OCI-LY7 (cell line): ENCODE measurements at regions not wholly inside any gene's neighbourhood (a gene's known extent, or its start where the extent isn't known, plus 50 kb on each side); places are given as distances from the start of the nearest gene placed in this dataset.

Experiments
- BruUV-seq: library from RNA; stranded (reverse); fragments of 400-500 nt; replicated peaks from 2 replicates; lab custom pipeline; 2021; lab: Mats Ljungman, UMichigan
- CTCF ChIA-PET: fragments of 300-600 bp; sonication (Branson Sonifier 250); formaldehyde crosslinking; loops from one replicate; lab custom pipeline; 2022; ENCODE audit warnings: antibody characterized with exemption; ENCODE audit not compliant: unreplicated experiment; lab: Charles Lee
- POLR2A ChIA-PET: fragments of 300-600 bp; sonication (Branson Sonifier 250); formaldehyde crosslinking; loops from one replicate; lab custom pipeline; 2022; ENCODE audit warnings: antibody characterized with exemption; lab: Charles Lee
- DNase-seq: peaks from one replicate; pipeline ENCODE4 v3.0.0-alpha.2; 2015; ENCODE audit warnings: low spot score
- H2AFZ ChIP-seq: fragments of 200-600 bp; sonication (generic), shearing (Covaris generic); 2 replicates; pipeline ENCODE4 v1.6.1; 2014; ENCODE audit warnings: mild to moderate bottlenecking, antibody characterized with exemption, low read length, moderate library complexity
- H3K27ac ChIP-seq: fragments of 200-600 bp; sonication (generic); 2 replicates; pipeline ENCODE4 v1.5.1; 2014; ENCODE audit warnings: mixed run types, low read depth, mild to moderate bottlenecking, moderate library complexity, low read length, inconsistent platforms; ENCODE audit not compliant: poor library complexity, severe bottlenecking
- H3K36me3 ChIP-seq: fragments of 200-600 bp; sonication (generic); 2 replicates; pipeline ENCODE4 v1.6.1; 2014; ENCODE audit warnings: mild to moderate bottlenecking, antibody characterized with exemption, low read length, moderate library complexity, mixed read lengths; ENCODE audit not compliant: insufficient read depth
- H3K4me1 ChIP-seq: fragments of 200-600 bp; sonication (generic); 2 replicates; pipeline ENCODE4 v1.5.1; 2014; ENCODE audit warnings: mild to moderate bottlenecking, low read length; ENCODE audit not compliant: insufficient read depth, poor library complexity, severe bottlenecking
- H3K4me2 ChIP-seq: fragments of 200-600 bp; sonication (generic); 2 replicates; pipeline ENCODE4 v1.6.1; 2014; ENCODE audit warnings: mild to moderate bottlenecking, low read length
- H3K4me3 ChIP-seq: fragments of 200-600 bp; sonication (generic); 2 replicates; pipeline ENCODE4 v1.5.1; 2014; ENCODE audit warnings: mild to moderate bottlenecking, low read depth, low read length; ENCODE audit not compliant: poor library complexity, severe bottlenecking
- H3K79me2 ChIP-seq: fragments of 200-600 bp; sonication (generic); 2 replicates; pipeline ENCODE4 v1.6.1; 2016; ENCODE audit warnings: low read depth, mild to moderate bottlenecking, low read length, moderate library complexity, mixed read lengths; ENCODE audit not compliant: insufficient read depth
- H3K9me2 ChIP-seq: fragments of 200-600 bp; sonication (generic); 2 replicates; pipeline ENCODE4 v1.6.1; 2016; ENCODE audit warnings: mild to moderate bottlenecking, low read length, mixed read lengths; ENCODE audit not compliant: insufficient read depth
- H3K9me3 ChIP-seq: fragments of 200-600 bp; sonication (generic); 2 replicates; pipeline ENCODE4 v1.6.1; 2014; ENCODE audit warnings: mild to moderate bottlenecking, mixed run types, low read length, mixed read lengths
- H4K20me1 ChIP-seq: fragments of 200-600 bp; sonication (generic); 2 replicates; pipeline ENCODE4 v1.6.1; 2014; ENCODE audit warnings: mild to moderate bottlenecking, antibody characterized with exemption, low read length, moderate library complexity, mixed read lengths; ENCODE audit not compliant: insufficient read depth
- CTCF ChIP-seq: fragments of 200-600 bp; sonication (generic); conservative IDR thresholded peaks from 2 replicates; pipeline ENCODE4 v1.5.1; 2014; ENCODE audit warnings: mild to moderate bottlenecking, antibody characterized with exemption, low read length, moderate library complexity, mixed read lengths
- EZH2phosphoT487 ChIP-seq: fragments of 200-600 bp; sonication (generic); IDR thresholded peaks from 2 replicates; pipeline ENCODE4 v1.6.1; 2018; ENCODE audit warnings: low read depth, borderline replicate concordance, mild to moderate bottlenecking, mixed run types, antibody characterized with exemption, low read length, moderate library complexity, mixed read lengths
- intact Hi-C: fragments of 100-400 bp; cut with micrococcal nuclease; formaldehyde crosslinking; loops from one replicate; pipeline ENCODE4 v1.10.0; 2022; ENCODE audit not compliant: unreplicated experiment

- no peaks in the 10 kb centered on the region for H3K9me2 ChIP-seq
- ChIA-PET POLR2A (no interaction called here), CTCF (no interaction called here)
- H4K20me1 ChIP-seq = no peaks in the 10 kb centered on the region
- DNase-seq = no peak
- no peak overlapping the region for H3K4me3 ChIP-seq
- no peak overlapping the region for H3K27ac ChIP-seq
- no peaks in the 10 kb centered on the region for H3K4me1 ChIP-seq
- no peak overlapping the region for H2AFZ ChIP-seq
- no peaks in the 10 kb centered on the region for H3K79me2 ChIP-seq
- H3K4me2 ChIP-seq = no peak overlapping the region
- intact Hi-C loops = no loop called here
- TF ChIP-seq EZH2phosphoT487 (no peak), CTCF (no peak)
- no peaks in the 10 kb centered on the region for H3K9me3 ChIP-seq
- no peaks in the 10 kb centered on the region for H3K36me3 ChIP-seq
- BruUV-seq = no TSS peak
Observed at GRCh38 chr1:69436151-69436550, 131.6 kb upstream of the LRRC7 start.

- H3K27ac ChIP-seq = no peak overlapping the region
- H3K4me2 ChIP-seq = no peak overlapping the region
- no peaks in the 10 kb centered on the region for H3K9me2 ChIP-seq
- H4K20me1 ChIP-seq = no peaks in the 10 kb centered on the region
- H3K9me3 ChIP-seq = no peaks in the 10 kb centered on the region
- BruUV-seq = no TSS peak
- ChIA-PET CTCF (no interaction called here), POLR2A (interaction anchor here (0.5 kb wide), 1 partner anchor 68 kb away, joined by 5 read pairs; no protein-coding TSS in a partner anchor)
- no peak overlapping the region for H3K4me3 ChIP-seq
- H3K79me2 ChIP-seq = no peaks in the 10 kb centered on the region
- no peak for TF ChIP-seq CTCF
- no peak for TF ChIP-seq EZH2phosphoT487
- no peaks in the 10 kb centered on the region for H3K36me3 ChIP-seq
- H2AFZ ChIP-seq = no peak overlapping the region
- no peaks in the 10 kb centered on the region for H3K4me1 ChIP-seq
- intact Hi-C loops = no loop called here
- no peak for DNase-seq
Observed at GRCh38 chr1:69438056-69438795, 129.5 kb upstream of the LRRC7 start.

GRCh38 chr1:69441496-69441895 lies 126.2 kb upstream of the LRRC7 start:
- H3K4me2 ChIP-seq = no peak overlapping the region
- BruUV-seq = no TSS peak
- CTCF ChIA-PET = no interaction called here

More at GRCh38 chr1:69441496-69441895, 126.2 kb upstream of the LRRC7 start:
- intact Hi-C loops = no loop called here
- POLR2A ChIA-PET = no interaction called here
- Histone ChIP-seq H3K9me3 (no peaks in the 10 kb centered on the region), H4K20me1 (no peaks in the 10 kb centered on the region), H3K79me2 (no peaks in the 10 kb centered on the region), H2AFZ (no peak overlapping the region), H3K4me1 (no peaks in the 10 kb centered on the region), H3K27ac (no peak overlapping the region), H3K36me3 (no peaks in the 10 kb centered on the region), H3K4me3 (no peak overlapping the region), H3K9me2 (no peaks in the 10 kb centered on the region)
- DNase-seq = no peak
- TF ChIP-seq EZH2phosphoT487 (no peak), CTCF (no peak)
